Smooth muscle cell of the brain vasculature (primary cell): ENCODE measurements at regions not wholly inside any gene's neighbourhood (a gene's known extent, or its start where the extent isn't known, plus 50 kb on each side); places are given as distances from the start of the nearest gene placed in this dataset.

Experiments
- DNase-seq: peaks from one replicate; pipeline ENCODE4 v3.0.0-alpha.2; 2012; ENCODE audit warnings: low read depth, low spot score

DNA sequence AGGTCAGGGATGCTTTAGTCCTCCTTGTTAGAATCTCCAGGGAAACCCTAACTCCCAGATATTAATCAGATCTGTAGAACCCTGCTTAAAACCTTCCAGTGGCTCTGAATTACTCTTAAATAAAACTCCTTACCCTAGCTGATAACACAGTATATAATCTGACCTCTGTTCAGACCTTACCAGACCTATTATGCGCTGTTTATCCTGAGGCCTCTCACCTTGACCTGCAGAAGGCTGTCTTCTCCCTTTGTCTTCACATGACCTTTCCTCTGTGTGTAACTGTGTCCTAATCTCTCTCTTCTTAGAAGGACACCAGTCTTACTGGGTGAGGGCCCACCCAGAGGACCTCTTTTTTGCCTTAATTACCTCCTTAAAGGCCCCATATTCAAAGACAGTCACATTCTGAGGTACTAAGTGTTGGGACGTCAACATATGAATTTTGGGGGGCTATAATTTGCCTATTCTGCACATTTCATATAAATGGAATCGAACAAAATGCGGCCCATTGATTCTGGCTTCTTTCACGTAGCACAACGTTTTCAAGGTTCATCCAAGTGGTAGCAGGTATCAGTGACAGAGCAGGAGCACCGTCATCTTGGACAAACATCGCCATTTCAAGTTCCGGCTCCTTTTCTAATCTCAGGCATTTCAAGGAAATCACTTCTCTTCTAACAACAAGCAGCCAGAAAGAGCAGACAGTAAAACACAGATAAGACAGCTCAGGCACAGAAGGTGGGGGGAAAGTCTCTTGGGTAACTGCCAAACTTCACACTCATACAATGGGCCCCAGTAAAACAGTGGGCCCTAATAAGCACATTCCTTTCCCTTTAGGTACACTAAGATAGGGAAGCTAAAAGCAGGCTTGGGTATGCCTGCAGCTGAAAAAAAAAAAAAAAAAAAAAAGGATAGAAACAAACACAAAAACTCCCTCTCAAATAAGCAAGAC is 200.2 kb upstream of the NUDT4 start:
- DNase-seq: no peak

DNA sequence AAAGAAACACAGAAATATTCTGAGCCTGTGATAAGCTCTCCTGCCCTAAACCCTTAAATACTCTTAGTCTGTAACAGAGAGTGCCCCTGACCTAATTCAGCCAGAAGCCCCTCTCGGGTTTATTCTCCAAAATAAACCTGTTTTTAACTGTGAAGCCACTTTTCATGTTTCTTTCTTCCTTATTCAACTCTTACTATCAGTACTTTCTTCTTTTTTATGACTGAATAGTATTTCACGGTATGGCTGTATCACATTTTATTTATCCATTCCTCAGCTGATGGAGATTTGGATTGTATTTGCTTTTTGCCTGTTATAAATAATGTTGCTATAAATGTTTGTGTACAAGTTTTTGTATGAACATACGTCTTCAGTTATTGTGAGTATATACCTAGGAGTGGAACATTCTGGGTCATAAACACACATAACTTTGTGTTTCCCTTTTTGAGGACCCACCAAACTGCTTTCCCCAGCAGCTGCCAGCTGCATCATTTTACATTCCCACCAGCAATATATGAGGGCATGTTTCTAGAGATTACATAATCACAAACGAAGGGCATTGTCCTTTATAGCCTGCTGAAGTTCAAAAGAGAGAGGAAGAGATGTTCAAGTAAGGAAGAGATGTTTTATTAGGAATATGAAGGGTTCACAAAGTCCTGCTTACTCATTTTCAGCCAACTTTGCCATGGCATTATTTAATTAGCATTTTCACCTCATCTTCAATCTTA is 199.4 kb upstream of the NUDT4 start:
- DNase-seq: no peak

DNA sequence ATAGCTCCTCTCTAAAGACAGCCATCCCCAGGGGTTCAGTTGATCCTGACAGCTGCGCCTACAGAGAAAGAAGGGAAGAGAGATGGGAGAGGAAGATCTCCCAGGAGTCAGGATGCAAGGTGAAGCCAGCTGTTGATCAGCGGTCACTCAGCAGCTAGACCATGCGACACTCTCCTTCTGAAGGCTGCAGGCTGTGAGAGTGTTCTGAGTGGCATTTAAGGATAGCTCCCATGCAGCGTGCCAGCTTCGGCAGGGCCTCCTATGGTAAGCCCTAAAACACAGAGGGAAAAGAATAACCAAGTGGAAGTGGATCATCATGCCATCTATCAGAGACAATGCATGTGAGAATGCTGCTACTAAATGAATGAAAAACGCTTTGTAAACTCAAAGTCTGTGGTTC is 197.9 kb upstream of the NUDT4 start:
- DNase-seq: no peak

DNA sequence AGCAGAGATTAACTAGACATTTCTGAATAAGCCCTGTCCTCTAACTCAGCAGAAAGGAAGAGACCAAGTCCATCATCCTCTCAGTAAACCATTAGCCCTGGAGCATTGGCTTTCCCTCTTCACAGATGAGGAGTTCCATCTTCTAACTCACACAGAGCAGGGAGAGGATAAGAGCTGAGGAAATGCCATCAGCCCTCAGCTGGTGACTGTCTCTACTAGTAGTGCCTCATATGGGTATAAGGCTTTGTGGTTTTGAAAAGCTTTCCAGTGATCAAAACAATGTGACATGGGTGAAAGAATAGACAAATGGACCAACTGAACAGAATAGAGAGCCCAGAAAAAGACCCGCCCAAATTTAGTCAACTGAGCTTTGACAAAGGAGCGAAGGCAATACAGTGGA is 197.2 kb upstream of the NUDT4 start:
- no peak for DNase-seq

DNA sequence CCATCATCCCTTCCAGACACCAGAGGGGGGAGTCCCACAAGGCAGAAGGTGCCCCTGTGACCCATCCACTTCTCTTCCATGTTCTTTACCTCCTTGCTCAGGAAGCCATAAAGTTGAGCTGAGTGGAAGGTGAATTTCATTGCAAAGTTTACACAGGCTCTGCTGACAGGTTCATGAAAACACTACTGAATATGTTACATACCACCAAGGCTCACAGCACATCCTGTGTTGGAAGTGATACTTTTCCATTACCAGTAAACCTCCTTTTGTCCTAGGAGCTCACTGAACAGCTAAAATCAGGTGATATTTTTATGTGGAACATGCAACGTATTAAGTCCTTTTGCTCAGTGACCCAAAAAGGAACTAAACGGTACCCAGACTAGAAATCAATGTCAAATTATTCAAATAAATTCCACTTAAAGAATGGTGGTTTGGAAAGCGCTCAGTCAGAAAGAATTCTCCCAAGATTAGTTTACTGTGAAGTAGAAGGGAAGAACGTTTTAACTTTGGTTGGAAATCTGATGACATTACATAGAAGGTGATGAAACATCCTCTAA is 196.2 kb upstream of the NUDT4 start:
- no peak for DNase-seq

DNA sequence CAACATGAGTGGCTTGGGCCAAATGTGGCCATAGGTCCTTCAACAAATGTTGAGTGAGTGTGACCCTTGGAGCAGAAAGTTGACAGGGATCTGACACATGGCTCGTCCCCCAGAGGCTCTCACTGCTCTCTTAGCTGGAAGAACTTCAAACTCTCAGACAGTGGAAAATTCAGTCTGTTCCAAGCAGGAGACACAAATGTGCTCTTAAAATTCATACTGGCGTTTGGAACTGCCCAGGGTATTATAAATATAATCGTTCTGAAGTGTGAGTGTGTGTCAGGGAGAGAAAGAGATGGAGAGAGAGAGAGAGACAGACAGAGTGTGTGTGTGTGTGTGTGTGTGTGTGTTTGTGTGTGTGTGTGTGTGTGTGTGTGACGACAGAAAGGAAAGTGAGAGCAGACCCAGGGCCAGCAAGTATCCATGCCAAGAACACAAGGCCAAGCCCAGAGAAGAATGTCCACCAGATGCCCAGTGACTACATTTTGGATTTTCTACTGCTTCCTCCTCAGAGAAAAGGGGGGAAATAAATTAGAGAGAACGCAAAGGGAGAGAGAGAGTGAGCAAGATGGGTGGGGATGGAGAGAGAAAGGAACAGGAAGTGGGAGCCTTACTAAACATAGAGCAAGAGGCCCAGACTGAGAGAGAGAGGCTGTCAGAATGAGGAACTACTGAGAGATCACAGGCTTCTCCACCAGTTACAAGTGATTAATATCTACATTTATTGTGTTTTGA is 193.6 kb upstream of the NUDT4 start:
- no peak for DNase-seq

DNA sequence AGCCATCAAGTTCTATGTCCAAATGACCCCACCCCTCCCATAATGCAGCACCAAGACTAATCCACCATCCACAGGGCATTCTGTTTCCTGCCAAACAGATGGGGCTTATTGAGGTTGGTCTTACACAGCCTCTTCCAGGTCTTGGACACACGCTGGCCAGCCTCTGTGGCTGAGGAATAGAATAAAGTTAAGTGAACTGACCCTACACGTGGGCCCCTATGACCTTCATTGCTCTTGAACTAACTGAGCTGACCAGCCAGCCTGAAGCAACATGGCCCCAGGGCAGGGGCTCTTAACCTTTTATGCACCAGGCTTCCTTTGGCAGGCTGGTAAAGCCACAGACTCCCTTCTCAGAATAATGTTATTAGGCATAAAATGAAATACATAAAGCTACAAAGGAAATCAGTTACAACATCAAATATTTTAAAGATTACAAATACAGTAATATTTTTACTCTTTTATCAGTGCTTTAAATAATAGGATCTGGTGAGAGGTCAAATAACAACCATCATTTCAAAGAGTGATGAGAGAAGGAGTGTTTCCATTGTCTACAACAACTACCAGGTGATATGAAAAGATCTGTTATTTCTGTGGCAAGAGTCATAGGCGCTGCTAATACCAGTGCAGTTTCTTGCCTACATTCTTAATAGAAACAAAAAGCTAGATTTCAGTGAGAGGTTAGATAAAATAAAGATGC is 192.9 kb upstream of the NUDT4 start:
- no peak for DNase-seq

DNA sequence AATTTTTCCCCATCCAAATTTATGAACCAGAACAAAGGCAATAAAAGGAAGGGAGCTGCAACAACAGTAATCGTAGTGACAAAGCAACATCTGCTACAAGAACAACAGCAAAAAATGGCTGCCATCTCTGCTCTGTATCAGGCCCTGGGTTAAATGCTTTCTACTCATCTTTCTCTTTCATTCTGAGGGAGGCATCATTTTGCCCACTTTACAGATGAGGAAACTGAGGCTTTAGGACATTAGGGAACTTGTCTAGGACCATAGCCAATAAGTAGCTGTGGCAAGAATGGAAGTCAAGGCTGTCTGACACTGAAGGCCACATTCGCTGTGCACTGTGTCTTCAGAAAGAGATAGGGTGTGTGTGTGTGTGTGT is 192.4 kb upstream of the NUDT4 start:
- no peak for DNase-seq

DNA sequence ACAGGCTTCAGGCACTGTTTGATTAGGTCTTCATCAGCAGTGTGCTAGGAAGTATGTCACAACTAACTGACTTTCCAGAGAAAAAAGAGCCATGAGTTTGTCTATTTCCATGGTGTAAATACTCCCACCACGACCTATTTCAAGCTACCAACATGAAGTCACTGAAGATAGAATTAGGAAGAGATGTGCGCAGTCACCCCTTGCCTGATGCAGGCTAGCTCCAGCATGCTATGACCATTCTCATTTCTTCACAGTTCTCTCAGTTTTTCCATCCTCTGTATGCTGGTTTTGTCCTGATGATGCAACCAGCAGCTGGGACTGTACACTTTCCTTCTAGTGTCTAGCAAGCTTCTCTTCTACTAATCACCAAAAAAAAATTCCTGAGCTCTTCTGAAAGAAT is 191.6 kb upstream of the NUDT4 start:
- DNase-seq: no peak

DNA sequence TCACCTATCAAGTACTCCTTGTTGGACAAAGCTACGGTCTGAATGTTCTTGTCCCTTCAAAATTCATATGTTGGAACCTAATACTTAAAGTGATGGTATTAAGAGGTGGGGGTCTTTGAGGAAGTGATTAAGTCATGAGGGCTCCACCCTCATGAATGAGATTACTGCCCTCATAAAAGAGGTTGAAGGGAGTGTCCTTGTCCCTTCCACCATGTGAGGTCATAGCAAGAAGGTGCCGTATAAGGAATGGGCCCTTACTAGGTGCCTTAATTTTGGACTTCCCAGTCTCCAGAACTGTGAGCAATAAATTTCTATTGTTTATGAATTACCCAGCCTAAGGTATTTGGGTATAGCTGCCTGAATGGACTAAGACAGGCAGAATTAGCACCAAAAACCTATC is 191.1 kb upstream of the NUDT4 start:
- no peak for DNase-seq

DNA sequence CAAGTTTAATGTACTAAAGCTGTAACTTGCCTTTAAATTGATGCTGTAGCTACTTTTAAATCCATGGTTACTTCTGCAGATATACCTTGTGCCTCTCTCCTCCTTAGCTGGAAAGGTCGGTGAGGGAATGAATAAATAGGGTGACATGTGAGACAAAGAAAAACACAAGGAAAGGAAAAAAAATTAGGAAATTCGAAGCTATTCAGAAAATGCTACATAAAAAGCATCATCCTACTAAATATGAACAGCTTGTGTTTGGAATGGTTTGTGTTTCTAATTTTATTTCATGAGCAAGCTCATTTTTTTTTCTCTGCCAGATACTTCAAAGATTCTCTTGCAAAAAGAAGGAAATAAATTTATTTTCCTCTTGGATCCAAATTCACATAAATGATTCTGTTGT is 186.3 kb upstream of the NUDT4 start:
- no peak for DNase-seq

DNA sequence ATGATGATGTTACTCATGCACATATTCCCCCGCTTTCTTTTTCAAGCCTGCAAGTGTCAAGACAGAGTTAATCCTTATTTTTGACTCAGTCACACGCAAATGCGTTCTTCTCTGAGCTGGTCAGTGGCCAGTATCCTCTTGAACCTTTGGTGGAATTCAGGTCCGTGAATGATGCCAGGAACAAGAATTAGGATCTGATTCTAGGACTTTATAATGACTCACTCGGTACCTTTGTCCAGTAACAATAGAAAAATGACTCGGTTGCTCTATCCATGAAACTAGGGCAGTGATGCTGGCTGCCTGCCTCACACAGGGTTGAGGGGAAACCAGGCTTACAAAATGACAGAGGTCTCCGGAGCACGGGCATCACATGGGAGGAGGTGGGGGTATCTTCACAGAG is 185.8 kb upstream of the NUDT4 start:
- DNase-seq: no peak

DNA sequence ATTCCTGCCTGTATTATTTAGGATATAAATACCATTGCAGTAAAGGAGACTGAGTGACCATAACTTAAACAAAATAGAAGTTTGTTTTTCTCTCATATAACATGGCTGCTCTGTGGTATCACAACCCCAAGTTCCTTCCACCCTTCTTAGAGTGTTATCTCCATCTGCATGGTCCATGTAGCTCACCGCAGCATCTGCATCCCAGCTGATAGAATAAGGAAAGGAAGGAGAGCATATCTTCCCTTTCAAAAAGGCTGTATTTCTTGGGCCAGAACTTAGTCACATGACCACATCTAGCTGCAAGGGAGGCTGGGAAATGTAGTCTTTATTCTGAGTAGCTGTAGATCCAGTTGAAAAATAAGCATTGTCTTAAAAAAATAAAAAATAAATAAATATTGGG is 184.8 kb upstream of the NUDT4 start:
- no peak for DNase-seq

DNA sequence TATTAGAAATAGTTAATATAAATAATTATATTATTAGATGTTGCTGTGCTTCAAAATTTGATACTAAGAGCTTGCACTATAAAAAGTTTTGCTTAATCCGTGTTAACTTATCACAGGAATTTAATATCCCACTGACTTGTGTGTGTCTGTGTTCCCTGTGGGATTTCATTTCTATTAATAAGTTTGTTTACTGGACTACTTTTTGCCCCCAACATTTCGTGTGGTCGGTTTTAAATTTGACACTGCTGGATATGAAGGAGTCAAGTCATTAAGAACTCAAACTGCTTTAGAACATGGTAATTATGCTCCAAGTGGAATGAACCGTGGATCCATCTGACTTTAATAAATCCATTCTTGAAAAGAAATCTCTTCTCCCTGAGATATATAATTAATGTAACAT is 182.2 kb upstream of the NUDT4 start:
- DNase-seq: no peak

DNA sequence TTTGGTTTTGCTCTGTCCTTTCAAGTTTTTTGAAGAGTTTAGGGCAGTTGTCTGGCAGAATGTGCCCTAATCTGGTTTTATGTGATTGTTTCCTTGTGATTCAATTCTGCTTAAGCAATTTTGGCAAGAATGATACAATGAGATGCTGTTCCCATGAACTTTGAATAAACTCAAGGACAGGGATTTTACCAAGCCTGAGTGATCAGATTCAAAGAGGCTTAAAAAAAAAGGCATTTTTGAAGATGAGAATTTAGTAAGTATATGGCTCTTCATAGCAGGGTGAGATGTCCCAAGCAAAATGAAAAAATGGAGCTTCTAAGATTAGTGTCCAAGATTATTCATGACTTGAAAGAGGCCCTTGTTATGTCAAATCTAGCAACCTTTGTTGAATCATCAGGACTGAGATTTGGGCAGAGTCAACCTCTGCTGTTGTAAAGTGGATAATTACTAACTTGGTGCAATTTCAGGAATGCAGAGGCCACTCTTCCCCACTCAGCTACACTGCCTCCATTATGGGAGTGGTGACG is 180.6 kb upstream of the NUDT4 start:
- no peak for DNase-seq

DNA sequence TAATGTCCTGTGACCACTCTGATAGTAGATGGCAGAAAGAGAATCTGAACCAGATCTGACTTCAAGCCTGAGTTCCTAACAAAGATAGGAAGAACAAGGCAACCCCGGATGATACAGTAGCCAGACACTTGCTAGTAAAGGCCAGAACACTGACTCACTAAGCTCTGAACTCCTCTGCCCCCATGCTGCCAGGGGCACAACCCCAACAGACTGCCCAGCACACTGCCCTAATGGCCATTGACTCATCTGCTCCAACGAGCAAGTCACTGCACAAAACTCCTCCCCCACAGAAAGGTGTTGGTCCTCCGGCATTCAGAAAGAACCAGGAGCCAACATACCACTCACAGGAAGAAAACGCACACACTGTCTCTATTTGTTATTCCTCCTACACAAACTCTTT is 179.6 kb upstream of the NUDT4 start:
- no peak for DNase-seq

DNA sequence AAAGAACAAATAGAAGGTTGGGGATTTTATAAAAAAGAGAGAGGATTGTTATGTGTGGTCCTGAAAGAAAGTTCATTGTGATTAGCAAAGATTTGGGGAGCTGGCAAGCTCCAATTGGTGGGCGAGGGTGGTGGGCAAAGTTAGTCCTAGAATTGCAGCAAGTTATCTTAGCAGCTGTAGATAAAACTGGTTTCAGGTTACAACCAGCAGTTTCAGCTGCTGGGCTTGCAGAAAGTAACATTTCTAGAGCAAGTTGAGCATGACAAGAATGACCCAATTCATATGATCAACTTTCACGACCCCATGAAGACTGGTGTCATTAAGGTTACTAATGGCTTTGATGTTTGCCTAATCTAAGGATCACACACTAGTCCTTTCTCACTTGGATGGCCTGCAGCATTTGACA is 177.9 kb upstream of the NUDT4 start:
- no peak for DNase-seq

DNA sequence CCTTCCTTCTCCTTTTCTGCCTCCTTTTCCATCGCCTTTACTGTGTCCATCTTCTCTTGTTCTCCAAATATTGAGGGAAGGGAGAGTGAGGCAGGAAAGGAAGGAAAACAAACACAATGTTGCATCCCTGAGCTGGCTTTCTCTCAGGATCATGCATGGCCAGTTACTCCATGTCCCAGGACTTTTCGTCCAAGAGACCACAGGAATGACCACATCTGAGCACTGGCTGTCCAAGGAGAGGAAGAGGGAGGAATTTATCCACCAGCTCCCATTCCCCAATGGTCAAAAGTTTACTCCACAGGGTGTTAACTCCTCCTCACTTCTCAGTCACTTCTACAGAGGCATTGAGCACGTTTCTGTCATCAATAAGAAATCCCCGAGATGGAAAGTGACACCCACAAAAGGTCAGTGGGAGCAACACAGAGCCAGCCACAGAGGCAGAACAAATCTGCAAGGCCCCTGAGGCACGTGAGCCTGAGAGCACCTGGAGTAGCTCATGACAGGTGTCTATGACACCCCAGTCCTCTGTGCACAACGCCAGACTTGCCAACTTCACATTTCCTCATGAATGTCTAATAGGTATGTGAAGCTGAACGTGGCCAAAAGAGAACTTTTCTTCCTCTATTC is 177.3 kb upstream of the NUDT4 start:
- DNase-seq: no peak

DNA sequence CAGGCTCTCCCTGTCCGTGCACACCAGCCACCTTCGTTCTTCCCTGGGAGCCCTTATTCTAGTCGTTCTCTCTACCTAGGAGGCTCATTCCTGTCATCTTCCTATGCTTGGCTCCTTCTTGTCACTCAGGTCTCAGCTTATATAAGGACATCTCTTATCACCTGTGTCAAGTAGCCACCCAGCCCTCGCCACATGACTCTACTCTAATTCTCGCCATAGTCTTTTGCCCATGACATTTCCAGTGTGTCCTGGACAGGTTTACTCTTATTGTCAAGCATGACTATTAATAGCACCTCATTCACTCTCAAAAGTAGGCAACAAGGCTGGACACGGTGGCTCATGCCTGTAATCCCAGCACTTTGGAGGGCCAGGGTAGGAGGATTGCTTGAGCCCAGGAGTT is 175.7 kb upstream of the NUDT4 start:
- no peak for DNase-seq

DNA sequence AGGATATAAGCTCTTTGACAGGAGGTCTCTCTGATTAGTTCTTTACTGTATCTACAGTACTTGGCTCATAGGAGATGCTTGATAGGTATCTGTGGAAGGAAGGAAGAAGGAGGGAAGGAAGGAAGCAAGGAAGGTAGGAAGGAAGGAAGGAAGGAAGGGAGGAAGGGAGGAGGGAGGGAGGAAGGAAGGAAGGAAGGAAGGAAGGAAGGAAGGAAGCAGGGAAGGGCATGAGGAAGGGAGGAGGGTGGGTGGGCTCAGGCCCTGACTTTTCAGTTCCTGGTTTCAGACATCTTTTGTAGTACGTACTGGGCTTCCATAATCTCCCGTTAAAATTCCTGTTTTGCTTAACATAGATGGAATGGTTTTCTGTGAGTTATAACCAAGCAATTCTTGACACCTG is 175.0 kb upstream of the NUDT4 start:
- DNase-seq: no peak

DNA sequence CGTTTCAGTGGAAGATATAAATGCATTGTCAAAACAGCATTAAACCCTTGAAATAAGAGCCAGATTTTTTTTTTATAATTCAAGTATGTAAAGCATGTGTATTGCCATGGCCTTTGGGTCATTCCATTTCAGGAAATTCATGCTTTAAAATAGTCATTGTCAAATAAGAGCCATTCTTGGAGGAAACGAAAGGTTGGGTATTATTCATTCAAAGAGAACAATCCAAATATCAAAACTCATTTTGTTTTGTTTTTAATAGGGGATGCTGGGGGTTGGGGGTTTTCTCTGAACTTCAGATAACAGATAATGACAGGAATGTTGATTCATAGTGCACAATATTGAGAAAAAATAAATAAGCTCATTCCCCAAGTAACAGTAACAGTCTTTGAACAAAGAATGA is 174.4 kb upstream of the NUDT4 start:
- DNase-seq: no peak
